NCI-H2107 treated with DMSO at 0.1 percent for 48 hours (cell line): ENCODE measurements at regions not wholly inside any gene's neighbourhood (a gene's known extent, or its start where the extent isn't known, plus 50 kb on each side); places are given as distances from the start of the nearest gene placed in this dataset.

Source experiments
- DNase-seq: peaks from one replicate; lab custom pipeline; 2025; ENCODE audit not compliant: unreplicated experiment; lab: John Stamatoyannopoulos, UW

DNA sequence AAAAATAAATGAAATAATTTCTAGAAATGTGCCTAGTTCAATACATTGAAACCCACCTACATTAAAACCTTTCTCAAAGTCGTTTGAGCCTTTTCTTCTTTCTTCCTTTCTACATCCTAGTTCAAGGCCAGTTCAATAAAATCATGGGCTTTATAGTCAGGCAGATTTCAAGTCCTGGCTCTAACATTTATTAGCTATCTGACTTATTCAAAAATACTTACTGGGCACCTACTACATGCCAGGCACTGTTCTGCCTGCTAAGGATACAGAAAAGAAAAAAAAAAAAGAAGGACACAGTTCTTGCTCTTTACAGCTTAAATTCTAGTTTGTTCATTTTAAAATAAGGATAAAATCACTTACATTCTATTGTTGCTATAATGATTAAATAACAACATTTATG lies 134.2 kb upstream of the FGGY start:
- DNase-seq, result no peak

DNA sequence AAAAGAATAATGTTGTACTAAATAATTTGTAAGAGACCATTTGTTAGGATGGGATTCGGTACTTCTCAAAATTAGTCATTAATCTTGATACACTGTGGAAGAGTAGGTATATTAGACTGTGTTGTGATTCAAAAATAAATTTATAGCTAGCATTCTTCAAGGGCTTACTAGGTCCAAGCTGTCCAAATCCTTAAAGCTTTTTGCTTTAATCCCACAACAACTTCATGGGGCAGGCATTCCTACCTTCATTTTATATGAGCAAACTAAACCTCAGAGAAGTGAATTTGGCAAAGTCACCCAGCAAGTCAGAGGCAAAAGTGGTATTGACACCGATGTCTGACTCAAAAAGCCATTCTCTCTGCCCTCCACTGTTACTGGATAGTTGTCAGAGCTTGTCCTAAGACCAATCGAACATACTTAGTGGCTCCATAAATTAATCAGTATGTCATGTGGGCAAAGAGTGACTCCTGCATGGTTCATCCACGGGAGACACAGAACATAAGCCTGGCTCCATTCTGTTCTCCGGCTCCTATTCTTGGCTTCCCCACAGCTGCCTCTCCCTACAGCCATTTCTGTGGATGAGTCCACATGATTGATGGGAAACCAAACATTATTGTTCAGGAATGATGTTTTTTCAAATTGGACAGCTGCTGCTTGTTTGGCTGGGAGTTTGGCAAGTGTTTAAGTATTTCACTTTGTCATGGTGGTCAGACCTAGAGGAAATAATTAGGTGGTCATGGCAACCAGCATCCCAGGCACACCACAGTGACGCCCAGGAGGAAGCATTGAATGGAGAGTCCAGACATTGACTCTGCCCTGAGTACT lies 133.4 kb upstream of the FGGY start:
- DNase-seq, result no peak

DNA sequence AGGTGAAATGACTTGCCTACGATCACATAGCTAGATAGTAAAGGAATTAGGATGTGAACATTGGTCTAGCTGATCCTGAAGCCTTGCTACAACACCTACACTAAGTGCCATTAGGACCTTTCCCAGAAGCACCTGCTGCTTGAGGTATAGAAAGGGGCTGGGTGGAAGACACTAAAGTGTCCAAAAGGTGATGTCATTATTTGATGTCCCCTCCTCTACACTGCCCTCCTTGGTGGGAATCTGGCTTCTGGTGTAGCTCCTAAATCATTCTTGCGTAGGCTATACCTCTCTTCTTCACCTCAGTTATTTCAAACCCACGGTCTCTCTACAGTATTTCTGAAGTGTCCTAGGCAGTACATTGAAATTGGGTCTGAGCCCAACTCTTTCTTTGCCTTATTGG lies 132.5 kb upstream of the FGGY start:
- no peak for DNase-seq

DNA sequence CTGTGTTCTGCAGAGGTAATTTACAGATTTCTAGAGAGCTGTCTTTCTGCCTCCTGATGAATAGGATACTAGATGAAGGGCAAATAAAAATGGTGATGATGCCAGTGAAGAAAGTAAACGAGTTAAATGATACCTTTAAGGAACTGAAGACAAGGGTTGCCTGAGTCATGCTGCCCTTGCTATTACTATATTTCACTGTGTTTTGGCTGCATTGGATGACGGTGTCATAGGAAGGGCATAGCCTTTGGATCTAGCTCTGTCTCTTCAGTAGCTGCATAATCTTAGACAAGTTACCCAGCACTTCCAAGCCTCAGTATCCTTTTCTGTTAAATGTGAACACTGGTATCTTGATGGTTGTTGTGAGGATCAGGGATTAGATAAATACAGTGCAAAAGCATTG lies 131.5 kb upstream of the FGGY start:
- DNase-seq, result no peak

DNA sequence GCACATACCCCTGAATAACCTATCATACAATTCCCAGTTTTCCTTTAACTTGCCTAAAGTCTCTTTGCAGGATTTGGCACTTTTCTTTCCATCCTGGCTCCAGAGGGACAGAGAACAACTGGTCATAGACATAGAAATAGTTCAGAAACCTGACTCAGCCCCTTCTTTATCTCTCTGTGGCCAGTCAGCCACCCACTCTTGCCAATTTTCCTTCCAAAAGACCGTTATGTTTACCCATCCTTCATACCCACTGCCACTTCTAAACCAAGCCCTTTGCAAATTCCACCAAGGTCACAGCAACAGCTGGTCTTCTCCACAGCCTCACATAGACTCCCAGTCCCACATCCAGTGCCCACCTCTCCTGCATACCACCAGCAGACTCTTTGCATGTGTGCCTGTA lies 127.2 kb upstream of the FGGY start:
- no peak for DNase-seq

DNA sequence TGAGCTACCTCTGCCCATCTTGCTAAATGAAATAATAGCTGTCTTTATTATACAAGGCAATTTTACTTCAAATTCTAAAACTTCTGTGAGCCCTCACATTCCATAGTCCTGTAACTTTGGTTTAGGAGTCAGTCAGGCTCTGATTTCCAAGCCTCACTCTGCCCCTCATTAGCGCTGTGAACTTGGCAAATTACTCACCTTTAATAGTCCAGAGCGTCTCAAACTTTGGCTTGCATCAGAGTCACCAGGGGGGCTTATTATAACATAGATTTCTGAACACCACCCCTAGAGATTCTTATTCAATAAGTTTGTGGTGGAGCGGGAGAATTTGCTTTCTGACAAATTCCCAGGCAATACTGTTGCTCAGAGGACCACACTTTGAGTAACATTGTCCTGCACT lies 126.2 kb upstream of the FGGY start:
- no peak for DNase-seq

DNA sequence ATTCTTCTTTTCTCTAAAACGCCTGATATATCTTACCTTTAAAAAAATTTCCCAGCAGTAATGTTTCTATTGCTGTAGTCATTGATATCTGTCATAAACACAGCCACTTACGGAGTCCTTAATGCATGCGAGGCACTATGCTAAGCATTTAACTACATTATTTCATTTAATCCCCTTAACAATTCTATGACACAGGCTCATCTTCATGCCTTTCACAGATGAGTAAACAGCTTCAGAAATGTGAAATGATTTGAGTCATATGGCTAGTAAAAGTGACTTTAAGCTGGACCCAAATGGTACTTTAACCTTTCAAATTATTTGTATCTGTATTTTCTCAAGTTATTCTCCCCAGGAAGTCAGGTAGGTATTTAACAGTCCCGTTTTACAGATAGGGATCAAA lies 125.1 kb upstream of the FGGY start:
- DNase-seq, result no peak

DNA sequence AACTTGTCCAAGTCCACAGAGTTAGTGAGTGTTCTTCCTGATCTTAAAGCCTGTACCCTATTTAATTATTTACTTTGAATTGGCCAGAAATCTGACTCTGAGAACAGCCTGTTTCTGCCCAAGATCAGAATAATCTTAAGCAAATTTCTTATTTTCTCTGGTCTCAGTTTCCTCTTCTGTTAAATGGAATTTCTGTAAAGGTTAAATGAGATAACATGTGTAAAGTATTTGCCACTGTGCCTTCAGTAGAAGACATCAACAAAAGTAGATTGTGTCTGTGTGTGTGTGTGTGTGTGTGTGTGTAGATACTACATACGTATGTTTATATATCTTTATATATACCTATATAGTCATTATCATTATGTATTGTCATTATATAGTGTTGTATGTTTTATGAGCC lies 124.2 kb upstream of the FGGY start:
- no peak for DNase-seq

DNA sequence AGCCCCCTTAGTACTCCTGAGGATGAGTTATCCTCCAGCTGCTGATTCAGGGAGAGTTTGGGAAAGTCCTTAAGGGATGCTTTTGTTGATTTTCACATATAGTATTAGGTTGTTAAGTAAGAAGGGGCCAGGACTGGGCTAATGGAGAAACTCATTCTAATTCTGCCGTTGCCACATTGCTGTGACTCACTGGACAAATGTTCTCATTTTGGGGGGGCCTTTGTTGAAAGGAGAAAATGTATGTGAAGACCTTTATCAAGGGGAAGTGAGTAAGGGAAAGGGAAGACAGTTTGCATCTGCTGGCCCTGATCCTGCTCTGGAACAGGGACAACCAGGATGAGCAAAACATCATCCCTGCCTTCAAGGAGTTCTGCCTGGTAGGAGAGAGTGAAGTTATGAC lies 123.2 kb upstream of the FGGY start:
- no peak for DNase-seq

DNA sequence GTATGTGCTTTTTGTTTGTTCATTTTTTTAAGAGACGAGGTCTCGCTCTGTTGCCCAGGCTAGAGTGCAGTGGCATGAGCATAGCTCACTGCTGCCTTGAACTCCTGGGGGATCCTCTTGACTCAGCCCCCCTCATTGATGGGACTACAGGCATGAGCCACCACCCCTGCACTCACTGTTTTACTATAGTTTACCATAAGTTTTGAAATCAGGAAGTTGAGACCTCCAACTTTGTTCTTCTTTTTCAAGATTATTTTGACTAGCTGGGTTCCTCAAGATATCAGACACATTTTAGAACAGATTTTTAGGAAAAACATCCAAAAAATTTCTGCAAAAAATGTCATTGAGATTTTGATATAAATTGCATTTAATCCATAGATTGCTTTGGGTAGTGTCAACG lies 120.4 kb upstream of the FGGY start:
- DNase-seq, result no peak

DNA sequence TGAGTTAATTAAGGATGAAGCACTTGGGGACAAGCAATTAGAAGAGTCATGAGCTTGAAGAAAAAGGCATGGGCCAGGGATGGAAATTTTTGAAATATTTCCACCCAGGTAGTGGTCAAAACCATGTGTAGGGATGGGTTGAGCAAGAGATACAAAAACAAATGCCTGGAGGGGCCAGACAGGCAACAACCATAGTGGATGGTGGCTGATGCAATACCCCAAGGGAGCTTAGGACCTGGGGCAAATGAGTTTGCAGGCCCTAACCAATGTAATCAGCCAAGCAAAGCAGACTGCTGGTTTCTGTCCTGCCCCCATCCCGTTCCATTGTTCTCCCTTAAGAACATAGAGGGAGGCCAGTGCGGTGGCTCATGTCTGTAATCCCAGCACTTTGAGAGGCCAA lies 119.1 kb upstream of the FGGY start:
- DNase-seq, result no peak

DNA sequence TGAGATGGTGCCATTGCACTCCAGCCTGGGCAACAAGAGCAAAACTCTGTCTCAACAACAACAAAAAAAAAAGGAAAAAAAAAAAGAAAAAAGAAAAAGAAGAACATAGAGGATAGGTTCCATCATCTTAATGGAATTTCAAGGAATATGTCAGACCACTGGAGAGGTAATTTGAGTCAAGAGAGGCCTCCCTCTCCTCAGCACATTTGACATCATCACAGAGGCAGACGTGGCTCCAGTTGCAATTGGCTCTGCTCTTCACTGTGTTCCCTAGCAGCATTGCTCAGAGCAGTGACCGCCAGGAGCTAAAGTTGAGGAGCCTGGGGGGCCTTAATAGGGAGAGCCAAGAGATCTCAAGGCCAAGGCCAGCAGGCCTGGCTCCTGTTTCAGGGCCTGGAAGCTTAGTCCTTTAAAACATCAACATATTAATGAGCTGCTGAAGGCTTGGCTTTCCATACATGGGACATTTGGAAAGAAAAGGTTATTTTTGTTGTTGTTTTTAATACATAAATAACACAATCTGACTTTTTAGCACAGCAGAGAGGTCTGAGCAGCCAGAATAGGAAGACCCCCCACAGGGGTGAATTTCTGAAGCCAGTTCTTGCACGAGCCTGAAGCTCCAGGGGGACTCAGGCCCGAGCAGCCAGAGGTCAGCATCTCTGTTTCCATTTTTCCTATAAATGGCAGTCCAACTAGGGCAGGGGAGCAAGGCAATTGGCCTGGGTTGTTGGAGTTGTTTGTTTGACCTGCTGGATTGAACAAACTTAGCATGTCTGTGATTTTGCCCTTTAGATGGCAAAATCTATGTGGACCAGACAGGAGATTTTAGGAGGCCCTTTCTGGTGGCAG lies 118.3 kb upstream of the FGGY start:
- DNase-seq, result no peak

DNA sequence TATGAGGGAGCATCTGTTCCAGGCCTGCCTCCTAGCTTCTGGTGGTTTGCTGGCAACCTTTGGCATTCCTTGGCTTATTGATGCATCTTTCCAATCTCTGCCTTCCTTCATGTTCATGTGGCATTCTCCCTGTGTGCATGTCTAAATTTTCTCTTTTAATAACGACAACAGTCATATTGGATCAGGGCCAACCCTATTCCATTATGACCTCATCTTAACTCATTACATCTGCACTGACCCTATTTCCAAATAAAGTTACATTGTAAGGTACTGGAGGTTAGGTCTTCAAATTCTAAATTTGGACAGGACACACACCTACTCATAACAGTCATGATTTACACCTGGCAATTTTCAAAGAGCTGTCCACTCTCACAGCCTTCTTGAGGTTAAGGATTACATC lies 117.2 kb upstream of the FGGY start:
- no peak for DNase-seq

DNA sequence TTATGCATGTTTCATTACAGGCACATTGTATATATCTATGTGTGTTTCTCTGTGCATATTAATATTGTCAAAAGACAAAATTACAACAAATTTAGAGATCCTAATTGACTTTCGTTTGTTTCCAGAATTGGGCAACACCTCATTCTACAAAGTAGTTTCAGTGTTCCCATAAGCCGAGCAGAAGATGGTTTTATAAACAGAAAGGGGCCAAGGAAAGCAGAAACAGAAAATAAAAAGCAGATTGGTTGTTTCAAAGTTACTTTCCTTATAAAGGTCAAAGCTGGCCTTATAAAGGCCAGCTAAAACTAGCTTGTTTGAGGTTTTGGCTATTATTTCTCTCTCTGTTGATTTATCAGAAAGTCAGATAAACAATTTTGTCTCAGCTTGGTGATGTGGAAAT lies 116.2 kb upstream of the FGGY start:
- no peak for DNase-seq

DNA sequence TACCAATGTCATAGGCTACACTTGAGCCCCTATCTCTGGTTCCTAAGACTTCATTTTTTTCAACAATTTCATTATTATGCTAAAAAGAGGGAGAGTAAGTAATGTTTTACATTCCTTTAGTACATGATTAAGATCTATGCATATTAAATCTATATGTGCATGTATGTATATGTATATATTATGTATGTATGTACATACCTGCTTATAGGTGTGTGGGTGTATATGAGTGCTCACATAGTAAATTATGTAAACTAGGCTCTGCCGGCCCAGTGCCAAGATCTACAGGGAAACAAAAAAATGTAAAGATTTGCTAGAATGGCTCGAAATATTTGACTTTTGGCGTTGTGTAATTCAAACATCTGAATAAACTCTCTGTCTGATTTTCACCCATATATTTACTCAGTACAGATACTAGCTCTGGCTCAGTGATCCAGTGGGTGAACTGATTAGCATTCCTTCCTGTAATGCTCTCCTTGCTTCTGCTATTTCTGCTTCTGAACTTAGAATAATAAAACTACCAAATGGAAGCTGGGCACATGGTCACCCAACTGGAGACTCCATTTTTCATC lies 113.1 kb upstream of the FGGY start:
- no peak for DNase-seq

DNA sequence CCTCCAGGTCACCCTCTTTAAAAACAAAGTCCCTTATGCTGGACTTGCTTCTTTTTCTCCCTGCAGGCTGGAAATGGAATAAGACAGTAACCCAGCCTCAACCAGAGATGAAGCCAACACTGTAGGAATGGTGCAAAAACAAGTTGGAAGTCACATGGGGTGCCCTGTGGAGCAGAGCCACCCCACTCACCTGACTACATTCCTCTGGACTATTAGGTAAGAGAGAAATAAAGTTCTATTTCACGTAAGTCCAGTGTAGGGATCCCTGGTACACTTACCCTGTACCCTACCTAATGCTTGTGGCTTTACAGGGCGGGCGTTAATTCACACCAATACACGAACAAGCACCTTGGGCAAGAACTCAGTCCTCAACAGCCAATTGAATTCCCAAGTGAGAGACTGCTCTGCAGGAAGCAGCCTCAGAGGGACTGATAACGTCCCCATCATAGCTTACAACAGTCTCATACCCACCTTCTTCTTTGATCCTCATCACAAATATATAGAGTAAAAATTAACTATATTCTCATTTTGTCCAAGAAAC lies 112.5 kb upstream of the FGGY start:
- no peak for DNase-seq

DNA sequence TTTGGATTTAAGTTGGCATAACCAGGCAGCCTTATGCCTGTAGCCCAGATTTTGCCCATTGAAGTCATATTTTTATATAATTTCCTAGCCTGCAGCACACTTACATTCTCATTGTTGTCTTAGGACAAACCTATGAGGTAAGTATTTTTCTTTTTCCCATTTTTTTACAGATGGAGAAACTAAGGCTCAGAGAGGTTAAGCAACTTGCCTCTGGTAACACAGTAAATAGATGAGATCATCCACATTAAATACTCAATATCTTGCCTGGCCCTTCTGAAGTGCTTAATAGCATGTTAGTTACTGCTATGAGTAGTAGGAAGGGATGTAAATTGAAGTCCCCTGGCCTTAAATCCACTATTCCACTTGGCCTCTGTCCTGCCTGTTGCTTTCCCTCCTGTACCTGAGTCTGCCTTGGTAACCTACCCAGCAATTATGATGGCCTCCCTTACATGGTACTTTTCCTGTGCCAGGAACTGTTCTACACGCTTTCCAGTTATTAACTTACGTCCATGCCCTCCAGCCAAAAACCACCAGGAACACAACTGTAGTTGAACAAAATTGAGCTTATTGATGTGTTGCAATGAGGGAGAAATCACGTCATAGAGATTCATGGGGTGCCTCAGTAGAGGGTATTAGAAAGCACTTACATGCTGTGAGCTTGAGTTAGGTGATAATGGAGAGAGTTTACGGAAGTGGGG lies 111.6 kb upstream of the FGGY start:
- no peak for DNase-seq

DNA sequence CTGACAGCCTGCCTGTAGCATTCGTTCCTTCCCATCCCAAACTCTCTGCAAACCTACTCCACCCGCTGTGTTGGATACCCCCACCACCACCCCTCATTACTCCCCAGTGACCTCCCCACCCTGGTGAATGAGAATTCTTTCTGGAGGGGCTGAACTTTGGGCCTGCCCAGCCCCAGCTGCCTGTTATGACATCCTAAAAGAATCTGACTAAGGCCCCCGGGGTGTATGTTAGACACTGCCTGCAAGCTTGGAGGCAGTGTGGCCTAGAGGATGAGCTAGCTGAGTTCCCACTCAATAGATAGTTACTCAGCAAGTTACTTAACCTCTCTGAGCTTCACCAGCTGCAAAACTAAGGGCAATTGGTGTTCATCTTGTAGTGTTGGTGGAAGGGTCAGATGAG lies 110.2 kb upstream of the FGGY start:
- no peak for DNase-seq

DNA sequence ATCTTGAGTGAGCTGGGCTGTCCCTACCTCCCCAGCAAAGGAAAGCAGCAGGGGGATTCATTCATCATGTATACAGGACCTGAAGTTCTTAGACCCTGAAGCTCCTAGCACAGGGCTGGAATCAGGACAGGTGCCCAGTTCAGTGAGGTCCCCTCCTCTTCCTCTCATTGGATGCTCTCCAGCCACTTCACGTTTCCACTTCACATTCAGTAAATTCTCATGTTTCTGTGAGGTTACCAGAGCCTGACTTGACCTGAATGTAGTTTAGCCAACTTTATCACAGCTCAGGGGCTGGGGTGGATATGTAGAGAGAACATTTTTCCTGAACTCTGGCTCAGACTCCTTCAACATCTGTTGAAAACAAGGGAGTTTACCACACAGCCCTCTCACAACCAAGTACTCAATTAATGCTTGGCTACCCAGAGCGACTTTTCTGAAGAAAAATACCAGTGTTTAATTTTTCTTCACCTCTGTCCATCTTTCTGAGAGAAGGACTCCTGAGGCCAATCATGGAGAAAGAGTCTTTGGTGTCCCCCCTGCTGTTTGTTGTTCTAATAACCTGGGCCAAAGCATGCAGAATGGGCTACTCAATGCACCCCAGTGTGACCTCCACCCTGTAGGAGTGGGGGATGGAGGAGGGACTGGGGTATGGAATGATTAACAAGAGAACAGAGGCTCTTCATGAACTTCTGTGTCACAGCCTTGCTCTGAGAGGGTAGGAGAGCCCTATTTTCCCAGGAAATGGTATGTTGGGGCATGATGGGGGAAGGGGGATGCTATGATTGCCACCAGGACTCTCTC lies 108.3 kb upstream of the FGGY start:
- peak; percentile 32 for DNase-seq

DNA sequence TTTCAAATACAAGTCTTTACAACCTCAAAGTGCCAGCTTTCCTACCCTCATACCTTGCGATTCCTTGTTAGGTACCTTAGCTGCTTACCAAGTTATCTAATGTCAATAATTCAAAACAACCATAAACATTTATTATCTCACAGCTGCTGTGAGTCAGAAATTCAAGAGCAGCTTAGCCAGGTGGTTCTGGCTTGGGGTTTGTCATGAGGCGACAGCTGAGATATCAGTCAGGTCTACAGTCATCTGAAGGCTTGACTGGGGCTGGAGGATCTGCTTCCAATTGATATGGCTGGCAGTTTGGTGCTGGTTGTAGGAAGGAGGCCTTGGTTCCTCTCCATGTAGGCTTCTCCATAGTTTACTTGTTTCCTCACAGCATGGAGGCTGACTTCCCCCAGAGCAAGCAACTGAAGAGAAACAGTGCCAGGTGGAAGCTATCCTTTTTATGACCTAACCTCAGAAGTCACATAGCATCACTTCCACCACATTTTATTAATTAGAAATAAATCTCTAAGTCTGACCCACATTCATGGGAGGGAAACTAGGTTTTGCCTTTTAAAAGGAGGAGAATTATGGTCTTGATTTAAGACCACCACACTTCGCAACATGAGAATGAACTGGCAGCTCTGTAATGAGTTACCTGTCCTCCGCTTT lies 103.3 kb upstream of the FGGY start:
- no peak for DNase-seq
